ENCODE measurements at regions not wholly inside any gene's neighbourhood (a gene's known extent, or its start where the extent isn't known, plus 50 kb on each side); places are given as distances from the start of the nearest gene placed in this dataset.

GRCh38 chr2:187155476-187155875, 292.6 kb downstream of the CALCRL start:
- Histone ChIP-seq H3K27ac (no peak overlapping the region), H3K4me3 (no peak overlapping the region), H3K4me1 (replicated peaks in 1 of 2) (no peaks in the 10 kb centered on the region)
- no peak for ATAC-seq (replicated peaks in 6 of 8)
- 6 to 91% (median 80%) methylated on average over 1 of the region's 1 CpG; no CpG with 5 or more reads in 1 of the 10 experiments for WGBS, 10 experiments
- in situ Hi-C loops (cut with MboI; ENCODE audit: low pct_unique_long_range_greater_than_20kb in 2 of 9, low sequenced_read_pairs in 9 of 9, unreplicated experiment in 9 of 9): loop anchor here in 1 of 9 experiments (25.0 kb wide), 1 partner anchor 282 kb away; the partner anchor contains the start of gene CALCRL

GRCh38 chr2:187150670-187151069, 297.4 kb downstream of the CALCRL start:
- peak in 3 of 8 experiments; percentile 16 to 46 (median 25) for ATAC-seq (replicated peaks in 6 of 8)
- Histone ChIP-seq H3K4me3 (no peak overlapping the region), H3K27ac (no peak overlapping the region), H3K4me1 (replicated peaks in 1 of 2) (no peaks in the 10 kb centered on the region)
- 0 to 92% (median 50%) methylated on average over 1 to 3 of the region's 3 CpGs; no CpG with 5 or more reads in 1 of the 10 experiments for WGBS, 10 experiments
- in situ Hi-C loops (cut with MboI; ENCODE audit: low pct_unique_long_range_greater_than_20kb in 2 of 9, low sequenced_read_pairs in 9 of 9, unreplicated experiment in 9 of 9): loop anchor here in 1 of 9 experiments (25.0 kb wide), 1 partner anchor 287 kb away; the partner anchor contains the start of gene CALCRL

- WGBS, 10 experiments: 0 to 100% (median 50%) methylated on average over 1 to 2 of the region's 2 CpGs; no CpG with 5 or more reads in 2 of the 10 experiments
- in situ Hi-C loops (cut with MboI; ENCODE audit: low pct_unique_long_range_greater_than_20kb in 2 of 9, low sequenced_read_pairs in 9 of 9, unreplicated experiment in 9 of 9): loop anchor here in 2 of 9 experiments (25.0 kb wide), 1 partner anchor 289 kb away; the partner anchor contains the start of gene CALCRL (in 2 of the 2)
- Histone ChIP-seq H3K27ac (no peak overlapping the region), H3K4me1 (replicated peaks in 1 of 2) (no peaks in the 10 kb centered on the region), H3K4me3 (no peak overlapping the region)
- ATAC-seq (replicated peaks in 6 of 8): no peak
Measured at GRCh38 chr2:187148059-187148714, 299.2 kb upstream of the ZSWIM2 start.

- no peaks in the 10 kb centered on the region for H3K4me1 ChIP-seq (replicated peaks in 1 of 2)
- ATAC-seq (replicated peaks in 6 of 8): no peak
- no peak overlapping the region for H3K27ac ChIP-seq
- in situ Hi-C loops (cut with MboI; ENCODE audit: low pct_unique_long_range_greater_than_20kb in 2 of 9, low sequenced_read_pairs in 9 of 9, unreplicated experiment in 9 of 9): loop anchor here in 2 of 9 experiments (25.0 kb wide), 1 partner anchor 294 kb away; the partner anchor contains the start of gene CALCRL (in 2 of the 2)
- 20 to 100% (median 79%) methylated on average over 1 to 3 of the region's 3 CpGs; no CpG with 5 or more reads in 1 of the 10 experiments for WGBS, 10 experiments
- no peak overlapping the region for H3K4me3 ChIP-seq
Measured at GRCh38 chr2:187143537-187143936, 294.6 kb upstream of the ZSWIM2 start.

GRCh38 chr2:187139469-187139868, 290.5 kb upstream of the ZSWIM2 start:
- ATAC-seq (replicated peaks in 6 of 8): no peak
- in situ Hi-C loops (cut with MboI; ENCODE audit: low pct_unique_long_range_greater_than_20kb in 2 of 9, low sequenced_read_pairs in 9 of 9, unreplicated experiment in 9 of 9): loop anchor here in 2 of 9 experiments (25.0 kb wide), 1 partner anchor 298 kb away; the partner anchor contains the start of gene CALCRL (in 2 of the 2)
- Histone ChIP-seq H3K4me1 (replicated peaks in 1 of 2) (no peaks in the 10 kb centered on the region), H3K4me3 (no peak overlapping the region), H3K27ac (no peak overlapping the region)

GRCh38 chr2:187138265-187138664, 289.3 kb upstream of the ZSWIM2 start:
- ATAC-seq (replicated peaks in 6 of 8): peak in 2 of 8 experiments; percentile 67 to 73
- in situ Hi-C loops (cut with MboI; ENCODE audit: low pct_unique_long_range_greater_than_20kb in 2 of 9, low sequenced_read_pairs in 9 of 9, unreplicated experiment in 9 of 9): loop anchor here in 2 of 9 experiments (25.0 kb wide), 1 partner anchor 299 kb away; the partner anchor contains the start of gene CALCRL (in 2 of the 2)
- Histone ChIP-seq H3K27ac (no peak overlapping the region), H3K4me3 (no peak overlapping the region), H3K4me1 (replicated peaks in 1 of 2) (no peaks in the 10 kb centered on the region)
- 0 to 88% (median 14%) methylated on average over 1 of the region's 1 CpG; no CpG with 5 or more reads in 3 of the 10 experiments for WGBS, 10 experiments

- WGBS, 10 experiments: 38 to 100% (median 95%) methylated on average over 1 to 3 of the region's 3 CpGs; no CpG with 5 or more reads in 1 of the 10 experiments
- ATAC-seq (replicated peaks in 6 of 8): no peak
- no peak overlapping the region for H3K4me3 ChIP-seq
- H3K4me1 ChIP-seq (replicated peaks in 1 of 2): no peaks in the 10 kb centered on the region
- in situ Hi-C loops (cut with MboI; ENCODE audit: low pct_unique_long_range_greater_than_20kb in 2 of 9, low sequenced_read_pairs in 9 of 9, unreplicated experiment in 9 of 9): loop anchor here in 2 of 9 experiments (25.0 kb wide), 1 partner anchor 301 kb away; the partner anchor contains the start of gene CALCRL (in 2 of the 2)
- H3K27ac ChIP-seq: no peak overlapping the region
Measured at GRCh38 chr2:187136646-187137045, 287.7 kb upstream of the ZSWIM2 start.

- H3K4me3 ChIP-seq: no peak overlapping the region
- no peaks in the 10 kb centered on the region for H3K4me1 ChIP-seq (replicated peaks in 1 of 2)
- ATAC-seq (replicated peaks in 6 of 8): peak in 1 of 8 experiments; percentile 16
- in situ Hi-C loops (cut with MboI; ENCODE audit: low pct_unique_long_range_greater_than_20kb in 2 of 9, low sequenced_read_pairs in 9 of 9, unreplicated experiment in 9 of 9): loop anchor here in 2 of 9 experiments (25.0 kb wide), 1 partner anchor 303 kb away; the partner anchor contains the start of gene CALCRL (in 2 of the 2)
- no peak overlapping the region for H3K27ac ChIP-seq
Measured at GRCh38 chr2:187134306-187134705, 285.3 kb upstream of the ZSWIM2 start.

GRCh38 chr2:187129868-187130267, 280.9 kb upstream of the ZSWIM2 start:
- Histone ChIP-seq H3K4me1 (replicated peaks in 1 of 2) (no peaks in the 10 kb centered on the region), H3K27ac (no peak overlapping the region), H3K4me3 (no peak overlapping the region)
- whole genome bisulfite sequencing, 10 experiments: 0 to 100% (median 93%) methylated on average over 1 of the region's 1 CpG; no CpG with 5 or more reads in 1 of the 10 experiments
- in situ Hi-C loops (cut with MboI; ENCODE audit: low pct_unique_long_range_greater_than_20kb in 2 of 9, low sequenced_read_pairs in 9 of 9, unreplicated experiment in 9 of 9): loop anchor here in 2 of 9 experiments (25.0 kb wide), 1 partner anchor 307 kb away; the partner anchor contains the start of gene CALCRL (in 2 of the 2)
- ATAC-seq (replicated peaks in 6 of 8): peak in 1 of 8 experiments; percentile 15

- H3K4me1 ChIP-seq (replicated peaks in 1 of 2): no peaks in the 10 kb centered on the region
- no peak overlapping the region for H3K4me3 ChIP-seq
- no peak overlapping the region for H3K27ac ChIP-seq
- in situ Hi-C loops (cut with MboI; ENCODE audit: low pct_unique_long_range_greater_than_20kb in 2 of 9, low sequenced_read_pairs in 9 of 9, unreplicated experiment in 9 of 9): loop anchor here in 2 of 9 experiments (25.0 kb wide), 1 partner anchor 308 kb away; the partner anchor contains the start of gene CALCRL (in 2 of the 2)
- ATAC-seq (replicated peaks in 6 of 8): no peak
Measured at GRCh38 chr2:187129306-187129705, 280.3 kb upstream of the ZSWIM2 start.

- Histone ChIP-seq H3K4me1 (replicated peaks in 1 of 2) (no peaks in the 10 kb centered on the region), H3K4me3 (no peak overlapping the region), H3K27ac (no peak overlapping the region)
- in situ Hi-C loops (cut with MboI; ENCODE audit: low pct_unique_long_range_greater_than_20kb in 2 of 9, low sequenced_read_pairs in 9 of 9, unreplicated experiment in 9 of 9): loop anchor here in 2 of 9 experiments (25.0 kb wide), 1 partner anchor 311 kb away; the partner anchor contains the start of gene CALCRL (in 2 of the 2)
- 10 to 100% (median 72%) methylated on average over 2 to 5 of the region's 5 CpGs for WGBS, 10 experiments
- no peak for ATAC-seq (replicated peaks in 6 of 8)
Measured at GRCh38 chr2:187126247-187127005, 277.5 kb upstream of the ZSWIM2 start.

GRCh38 chr2:187125318-187125717, 276.3 kb upstream of the ZSWIM2 start:
- H3K27ac ChIP-seq: no peak overlapping the region
- in situ Hi-C loops (cut with MboI; ENCODE audit: low pct_unique_long_range_greater_than_20kb in 2 of 9, low sequenced_read_pairs in 9 of 9, unreplicated experiment in 9 of 9): loop anchor here in 2 of 9 experiments (25.0 kb wide), 1 partner anchor 312 kb away; the partner anchor contains the start of gene CALCRL (in 2 of the 2)
- no peaks in the 10 kb centered on the region for H3K4me1 ChIP-seq (replicated peaks in 1 of 2)
- ATAC-seq (replicated peaks in 6 of 8): no peak
- H3K4me3 ChIP-seq: no peak overlapping the region

GRCh38 chr2:187124529-187124928, 275.6 kb upstream of the ZSWIM2 start:
- H3K27ac ChIP-seq: no peak overlapping the region
- H3K4me1 ChIP-seq (replicated peaks in 1 of 2): no peaks in the 10 kb centered on the region
- WGBS, 10 experiments: 0 to 100% (median 17%) methylated on average over 3 of the region's 3 CpGs; no CpG with 5 or more reads in 3 of the 10 experiments
- no peak overlapping the region for H3K4me3 ChIP-seq
- in situ Hi-C loops (cut with MboI; ENCODE audit: low pct_unique_long_range_greater_than_20kb in 2 of 9, low sequenced_read_pairs in 9 of 9, unreplicated experiment in 9 of 9): no loop called here
- peak in 4 of 8 experiments; percentile 55 to 78 (median 68) for ATAC-seq (replicated peaks in 6 of 8)

Data from motor neuron (in vitro differentiated cells).